T-helper 17 cell (primary cell): ENCODE measurements at regions not wholly inside any gene's neighbourhood (a gene's known extent, or its start where the extent isn't known, plus 50 kb on each side); places are given as distances from the start of the nearest gene placed in this dataset.
"Not testable (repeated sequence)": the region's sequence is repeated elsewhere in the genome, so short reads cannot be mapped to it uniquely, and the experiment has no call there.

ENCODE experiments used
- ATAC-seq: fragments of 150-1000 bp; cut with Tn5 transposase; 2 replicates; pipeline ENCODE4 v1.10.0; 2021; ENCODE audit warnings: mild to moderate bottlenecking, moderate library complexity
- DNase-seq, 3 donors: peaks; one replicate each; pipeline versions ENCODE4 v3.0.0 to v3.0.0-alpha.2; 2020 to 2021
- H3K9me3 ChIP-seq: one replicate; pipeline ENCODE4 v1.7.0; 2013; ENCODE audit warnings: low read length, mild to moderate bottlenecking; ENCODE audit not compliant: control insufficient read depth, poor library complexity, severe bottlenecking
- H3K27ac Mint-ChIP-seq: one replicate; pipeline ENCODE4 v1.8.0; 2022; ENCODE audit warnings: mild to moderate bottlenecking, moderate library complexity, mixed read lengths
- H3K27me3 Mint-ChIP-seq: one replicate; pipeline ENCODE4 v1.8.0; 2022; ENCODE audit warnings: mixed read lengths
- H3K36me3 Mint-ChIP-seq: one replicate; pipeline ENCODE4 v1.8.0; 2022; ENCODE audit warnings: low read depth, mixed read lengths
- H3K4me1 Mint-ChIP-seq: one replicate; pipeline ENCODE4 v1.8.0; 2022; ENCODE audit warnings: mild to moderate bottlenecking, mixed read lengths
- H3K4me3 Mint-ChIP-seq: one replicate; pipeline ENCODE4 v1.8.0; 2022; ENCODE audit warnings: mild to moderate bottlenecking, moderate library complexity, mixed read lengths

DNA sequence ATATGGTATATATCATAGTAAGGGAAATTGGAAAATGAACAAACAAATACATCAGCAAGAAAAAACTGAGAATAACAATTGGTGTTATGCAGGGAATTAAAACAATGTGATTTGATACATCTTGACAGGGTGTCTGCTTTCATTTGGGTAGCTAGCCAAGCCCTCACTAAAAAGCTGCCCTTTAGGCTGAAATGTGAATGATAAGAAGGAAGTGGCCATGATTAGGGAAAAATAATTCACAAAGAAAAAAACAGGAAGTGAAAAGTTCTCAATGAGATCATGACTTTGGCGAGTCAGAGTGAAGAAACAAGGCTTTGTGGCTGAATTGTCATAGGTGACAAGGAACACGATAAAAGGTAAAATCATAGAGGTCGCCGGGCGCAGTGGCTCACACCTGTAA lies 675.8 kb upstream of the SLIT2 start:
- Mint-ChIP-seq H3K27me3 (no peaks in the 10 kb centered on the region), H3K36me3 (no peaks in the 10 kb centered on the region), H3K4me1 (no peaks in the 10 kb centered on the region)

DNA sequence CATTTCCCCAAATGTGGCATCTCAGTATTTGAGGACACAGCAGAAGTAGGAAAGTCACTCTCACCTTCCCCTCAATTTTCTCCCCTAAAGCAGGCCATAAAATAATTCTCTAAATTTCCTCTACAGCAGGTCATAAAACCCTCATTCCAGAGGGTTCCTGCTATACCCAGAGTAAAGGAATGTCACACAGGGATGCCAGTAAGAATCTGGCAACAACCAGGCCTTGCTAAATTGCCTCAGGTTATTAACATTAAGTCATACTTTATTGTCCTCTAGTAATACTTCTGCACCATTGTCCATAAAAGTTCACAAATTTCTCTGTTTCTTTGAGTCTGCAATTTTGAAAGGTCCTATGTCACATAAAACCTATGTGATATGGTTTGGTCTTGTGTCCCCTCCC lies 685.7 kb upstream of the SLIT2 start:
- no peaks in the 10 kb centered on the region for H3K27me3 Mint-ChIP-seq
- H3K4me3 Mint-ChIP-seq = no peak overlapping the region
- H3K9me3 ChIP-seq = no peaks in the 10 kb centered on the region
- no peaks in the 10 kb centered on the region for H3K36me3 Mint-ChIP-seq
- DNase-seq (no peak), ATAC-seq (no peak)
- H3K27ac Mint-ChIP-seq = no peak overlapping the region
- no peaks in the 10 kb centered on the region for H3K4me1 Mint-ChIP-seq

More for the DNA sequence above, 675.8 kb upstream of the SLIT2 start:
- no peak overlapping the region for H3K4me3 Mint-ChIP-seq
- no peaks in the 10 kb centered on the region for H3K9me3 ChIP-seq
- H3K27ac Mint-ChIP-seq = no peak overlapping the region
- ATAC-seq (no peak), DNase-seq (no peak)

DNA sequence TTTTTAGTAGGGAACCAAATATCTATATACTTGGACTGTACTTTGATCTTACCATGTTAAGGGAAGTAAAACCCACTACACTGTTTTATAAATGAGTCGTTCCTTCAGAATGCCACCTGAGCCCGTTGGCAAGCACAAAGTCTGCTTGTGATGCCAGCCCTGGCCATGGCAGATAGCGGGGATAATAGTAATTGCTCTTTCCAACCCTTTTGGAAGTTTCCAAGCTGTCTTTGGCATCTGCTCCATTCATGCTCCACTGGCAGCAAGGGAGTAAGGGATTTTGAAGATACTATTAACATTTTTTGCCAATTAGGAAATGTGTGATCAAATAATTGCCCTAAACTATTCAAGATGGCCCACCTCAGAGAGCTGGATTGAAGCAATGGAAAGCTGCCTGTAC lies 689.2 kb upstream of the SLIT2 start:
- no peak overlapping the region for H3K27ac Mint-ChIP-seq
- H3K4me3 Mint-ChIP-seq = no peak overlapping the region
- DNase-seq = no peak
- H3K27me3 Mint-ChIP-seq = no peaks in the 10 kb centered on the region
- no peaks in the 10 kb centered on the region for H3K4me1 Mint-ChIP-seq
- H3K36me3 Mint-ChIP-seq = no peaks in the 10 kb centered on the region
- H3K9me3 ChIP-seq = no peaks in the 10 kb centered on the region
- ATAC-seq = no peak

DNA sequence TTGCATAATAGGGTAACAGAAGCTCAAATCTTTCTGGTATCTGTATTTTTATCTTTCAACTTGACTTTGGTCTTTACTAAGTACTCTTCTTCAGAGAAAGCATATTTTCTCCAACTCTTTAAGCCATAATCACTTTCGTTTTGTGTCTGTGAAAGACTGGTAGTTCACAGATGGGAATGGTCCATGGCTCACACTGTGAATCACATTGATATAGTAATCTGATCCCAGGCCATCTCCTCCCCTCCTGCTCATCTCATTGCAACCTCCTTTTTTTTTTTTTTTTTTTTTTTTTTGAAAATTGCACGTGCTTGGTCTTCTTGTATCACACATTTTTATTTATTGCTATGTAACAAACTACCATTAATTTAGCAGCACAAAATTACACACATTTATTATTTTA lies 694.5 kb upstream of the SLIT2 start:
- H3K4me1 Mint-ChIP-seq = no peaks in the 10 kb centered on the region
- no peak for ATAC-seq
- no peak overlapping the region for H3K27ac Mint-ChIP-seq

DNA sequence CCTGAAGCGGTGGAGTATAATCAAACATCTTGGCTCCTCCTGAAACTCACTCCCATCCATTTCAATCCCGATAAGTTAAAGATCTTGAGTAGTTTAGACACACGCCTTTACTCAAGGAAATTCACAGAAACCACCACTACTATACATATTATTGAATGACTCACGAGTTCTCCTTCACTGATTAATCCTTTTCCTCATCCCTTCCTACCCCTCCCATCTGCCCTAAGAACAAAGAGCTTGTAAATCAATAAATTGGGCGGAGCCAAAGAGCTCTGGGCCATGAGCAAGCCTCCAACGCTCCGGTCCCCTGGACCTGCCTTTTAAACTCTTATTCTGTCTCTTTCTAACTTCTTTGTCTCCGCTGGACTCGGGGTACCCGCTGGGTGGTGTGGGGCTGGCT lies 695.4 kb upstream of the SLIT2 start:
- H3K27ac Mint-ChIP-seq, DNase-seq, H3K27me3 Mint-ChIP-seq, H3K36me3 Mint-ChIP-seq, H3K9me3 ChIP-seq, H3K4me1 Mint-ChIP-seq, ATAC-seq, H3K4me3 Mint-ChIP-seq: not testable (repeated sequence)

More for the DNA sequence above, 694.5 kb upstream of the SLIT2 start:
- no peak for DNase-seq
- no peak overlapping the region for H3K4me3 Mint-ChIP-seq
- no peaks in the 10 kb centered on the region for H3K9me3 ChIP-seq
- no peaks in the 10 kb centered on the region for H3K27me3 Mint-ChIP-seq
- H3K36me3 Mint-ChIP-seq = no peaks in the 10 kb centered on the region

DNA sequence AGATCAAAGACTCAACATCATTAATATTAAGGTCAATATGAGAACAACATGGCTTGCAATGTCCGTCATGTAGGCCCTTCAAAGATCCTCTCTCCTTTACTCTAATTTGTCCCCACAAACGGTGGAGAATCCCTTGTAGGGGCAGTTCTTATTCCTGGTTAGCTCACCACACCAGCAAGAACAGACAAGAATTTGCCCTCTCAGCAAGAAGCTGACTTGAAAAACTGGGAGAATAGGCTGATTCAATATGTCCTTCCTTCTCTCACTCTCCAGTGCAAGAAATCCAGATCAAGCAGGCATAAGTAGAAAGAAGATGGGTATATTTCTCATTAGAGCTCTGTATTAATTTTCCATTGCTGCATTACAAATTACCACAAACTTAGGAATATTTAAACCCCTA lies 704.2 kb upstream of the SLIT2 start:
- DNase-seq = no peak
- no peak overlapping the region for H3K4me3 Mint-ChIP-seq
- no peak for ATAC-seq
- no peaks in the 10 kb centered on the region for H3K36me3 Mint-ChIP-seq
- no peaks in the 10 kb centered on the region for H3K9me3 ChIP-seq
- H3K4me1 Mint-ChIP-seq = no peaks in the 10 kb centered on the region
- no peaks in the 10 kb centered on the region for H3K27me3 Mint-ChIP-seq
- H3K27ac Mint-ChIP-seq = no peak overlapping the region

DNA sequence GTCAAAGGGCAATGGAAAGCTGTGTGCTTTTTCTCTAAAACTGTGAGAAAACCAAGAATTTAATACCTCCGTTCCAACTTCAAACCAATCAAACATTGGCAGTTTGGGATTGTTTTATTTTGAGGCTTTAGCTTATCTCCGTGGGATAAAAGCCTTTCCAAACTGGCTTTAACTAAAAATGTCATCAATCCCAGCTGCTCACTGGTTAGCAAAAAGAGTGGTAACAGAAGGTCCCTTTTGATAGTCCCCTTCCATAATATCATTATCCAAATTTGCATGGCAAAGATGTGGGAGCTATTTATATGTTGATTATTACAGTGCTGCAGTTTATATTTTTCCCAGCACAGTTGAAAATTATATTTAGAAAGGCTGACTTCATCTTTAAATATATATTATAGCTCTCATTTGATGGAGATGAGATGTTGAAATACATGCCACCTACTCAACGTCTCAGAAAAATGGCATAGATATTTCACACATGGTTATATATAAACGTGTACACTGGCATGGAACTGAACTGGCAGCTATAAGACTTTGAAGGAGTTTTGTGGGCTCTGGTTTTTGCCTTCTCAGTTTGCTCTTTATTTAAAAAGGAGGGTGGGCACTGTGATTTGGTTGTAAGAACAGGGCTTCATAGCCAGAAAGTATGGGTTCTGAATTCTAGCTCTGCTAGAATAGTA lies 707.1 kb upstream of the SLIT2 start:
- ATAC-seq = no peak
- Mint-ChIP-seq H3K4me1 (no peaks in the 10 kb centered on the region), H3K4me3 (no peak overlapping the region)

DNA sequence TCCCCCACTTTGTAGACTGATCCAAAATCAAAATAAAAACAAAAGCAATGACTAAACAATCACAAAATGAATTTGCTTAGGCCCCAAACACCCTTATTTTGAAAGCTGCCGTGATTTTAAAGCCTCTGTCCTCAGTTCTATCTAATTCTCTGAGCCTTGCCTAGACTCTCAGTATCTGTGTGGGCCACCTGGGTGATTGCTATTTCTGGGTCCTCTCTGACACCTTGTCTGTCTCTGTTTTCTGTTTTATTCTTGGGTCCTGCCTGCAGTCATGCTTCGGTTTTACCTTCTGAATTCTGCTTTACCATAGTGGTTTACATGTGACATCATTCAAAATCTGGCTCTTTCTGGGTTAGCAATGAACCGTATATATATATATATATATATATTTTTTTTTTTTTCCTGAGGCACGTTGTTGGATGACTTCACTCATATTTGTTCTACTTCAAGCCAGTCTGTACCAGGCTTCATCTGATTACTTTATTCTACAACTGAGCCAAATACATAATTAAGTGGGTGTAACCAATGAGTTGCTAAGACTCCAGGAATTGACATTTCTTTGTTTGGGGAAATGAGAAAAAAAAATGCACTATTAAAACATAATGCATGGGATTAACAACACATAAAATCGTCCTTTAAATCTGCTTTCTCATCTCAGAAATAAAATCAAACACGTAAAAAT lies 710.7 kb upstream of the SLIT2 start:
- H3K9me3 ChIP-seq = no peaks in the 10 kb centered on the region
- H3K27me3 Mint-ChIP-seq = no peaks in the 10 kb centered on the region
- H3K27ac Mint-ChIP-seq = no peak overlapping the region
- H3K4me1 Mint-ChIP-seq = no peaks in the 10 kb centered on the region
- no peak for DNase-seq
- ATAC-seq = no peak
- H3K36me3 Mint-ChIP-seq = no peaks in the 10 kb centered on the region
- no peak overlapping the region for H3K4me3 Mint-ChIP-seq

More for the DNA sequence above, 707.1 kb upstream of the SLIT2 start:
- Mint-ChIP-seq H3K27ac (no peak overlapping the region), H3K36me3 (no peaks in the 10 kb centered on the region), H3K27me3 (no peaks in the 10 kb centered on the region)
- no peaks in the 10 kb centered on the region for H3K9me3 ChIP-seq
- no peak for DNase-seq

DNA sequence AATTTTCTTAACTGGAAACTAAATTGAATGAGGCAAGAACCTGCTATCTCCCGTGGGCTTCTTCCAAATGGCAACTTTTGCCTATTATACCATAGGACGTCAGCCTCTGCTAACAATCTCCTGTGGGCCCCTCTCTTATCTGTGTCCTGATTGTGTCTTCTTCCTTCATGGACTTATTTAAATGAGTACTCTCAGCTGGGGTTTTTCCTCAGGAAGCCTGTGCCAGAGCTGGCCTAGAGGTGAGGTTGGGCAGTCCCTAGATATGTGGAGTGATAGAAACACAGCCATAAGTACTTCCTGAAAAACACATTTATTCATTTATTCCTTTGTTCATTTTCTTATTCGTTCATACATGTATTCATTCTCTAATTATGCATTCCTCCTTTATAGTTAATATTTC lies 712.5 kb upstream of the SLIT2 start:
- Mint-ChIP-seq H3K27ac (no peak overlapping the region), H3K4me3 (no peak overlapping the region), H3K4me1 (no peaks in the 10 kb centered on the region), H3K27me3 (no peaks in the 10 kb centered on the region), H3K36me3 (no peaks in the 10 kb centered on the region)
- no peak for DNase-seq
- ATAC-seq = no peak
- H3K9me3 ChIP-seq = no peaks in the 10 kb centered on the region

DNA sequence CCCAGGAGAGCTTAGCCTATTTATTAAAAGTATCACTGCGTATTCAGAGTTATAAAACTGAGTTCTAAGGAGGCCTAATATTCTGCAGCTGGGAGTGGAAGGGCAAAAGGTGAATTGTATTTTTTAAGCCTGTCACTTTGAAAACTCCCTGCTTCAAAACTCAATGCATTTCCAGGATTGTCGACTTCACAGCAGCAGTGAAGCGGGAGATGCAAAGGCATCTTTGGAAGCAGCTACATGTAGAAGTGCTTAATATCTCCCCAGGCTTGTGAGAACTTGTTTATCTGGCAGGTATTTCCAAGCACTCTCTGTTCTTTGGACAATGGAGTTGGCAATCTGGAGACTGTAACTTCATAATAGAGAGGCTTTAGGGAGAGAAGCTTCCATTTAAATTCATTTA lies 717.5 kb upstream of the SLIT2 start:
- H3K27me3 Mint-ChIP-seq = no peaks in the 10 kb centered on the region
- H3K9me3 ChIP-seq = no peaks in the 10 kb centered on the region
- H3K4me3 Mint-ChIP-seq = no peak overlapping the region
- H3K4me1 Mint-ChIP-seq = no peaks in the 10 kb centered on the region
- no peak overlapping the region for H3K27ac Mint-ChIP-seq
- no peak for ATAC-seq
- DNase-seq = no peak
- H3K36me3 Mint-ChIP-seq = no peaks in the 10 kb centered on the region

DNA sequence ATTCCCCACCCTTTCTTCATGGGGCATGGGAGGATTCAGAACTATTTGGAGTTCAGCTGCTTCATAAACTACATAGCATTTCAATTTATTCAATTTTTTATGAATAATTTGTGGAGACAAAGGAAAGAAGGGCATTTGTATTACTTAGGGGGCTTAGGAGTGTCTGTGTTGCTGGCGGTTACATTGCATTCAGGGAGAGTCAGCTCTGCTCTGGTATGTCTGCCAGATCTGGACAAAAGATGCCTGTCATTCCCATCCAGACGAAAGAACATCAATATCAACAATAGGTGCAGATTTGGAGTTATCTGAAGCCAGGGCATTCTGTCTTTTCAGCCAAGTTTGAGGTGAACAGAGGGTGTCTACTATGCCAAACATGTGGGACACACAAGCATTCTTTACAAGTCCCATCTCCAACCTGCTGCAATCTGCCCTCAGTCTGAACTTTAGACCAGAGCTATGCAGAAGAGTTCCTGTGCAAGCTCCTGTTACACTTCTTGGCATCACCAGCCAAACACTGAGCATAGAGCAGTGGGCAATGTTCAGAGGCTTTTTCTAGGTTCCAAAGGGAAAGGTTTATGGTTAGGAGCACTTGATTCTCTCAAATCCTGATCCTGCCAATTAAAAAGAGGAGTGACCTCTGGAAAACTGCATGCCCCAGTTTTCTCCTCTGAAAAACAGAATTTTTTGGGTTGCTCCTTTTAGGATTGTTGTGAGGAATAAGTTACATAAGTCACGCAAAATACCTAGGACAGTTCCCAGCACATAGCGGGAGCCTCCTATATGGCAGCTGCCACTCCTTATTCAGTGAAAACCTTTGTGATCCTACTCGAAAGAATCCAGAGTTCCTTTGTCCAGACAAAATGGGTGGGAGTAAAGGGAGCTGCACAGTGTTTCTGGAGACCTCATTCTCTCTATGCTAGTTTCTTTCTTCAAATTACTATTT lies 719.5 kb upstream of the SLIT2 start:
- H3K36me3 Mint-ChIP-seq = no peaks in the 10 kb centered on the region
- H3K27me3 Mint-ChIP-seq = no peaks in the 10 kb centered on the region
- ATAC-seq = no peak
- H3K4me1 Mint-ChIP-seq = no peaks in the 10 kb centered on the region
- H3K9me3 ChIP-seq = no peaks in the 10 kb centered on the region
- H3K27ac Mint-ChIP-seq = no peak overlapping the region
- no peak for DNase-seq
- no peak overlapping the region for H3K4me3 Mint-ChIP-seq

DNA sequence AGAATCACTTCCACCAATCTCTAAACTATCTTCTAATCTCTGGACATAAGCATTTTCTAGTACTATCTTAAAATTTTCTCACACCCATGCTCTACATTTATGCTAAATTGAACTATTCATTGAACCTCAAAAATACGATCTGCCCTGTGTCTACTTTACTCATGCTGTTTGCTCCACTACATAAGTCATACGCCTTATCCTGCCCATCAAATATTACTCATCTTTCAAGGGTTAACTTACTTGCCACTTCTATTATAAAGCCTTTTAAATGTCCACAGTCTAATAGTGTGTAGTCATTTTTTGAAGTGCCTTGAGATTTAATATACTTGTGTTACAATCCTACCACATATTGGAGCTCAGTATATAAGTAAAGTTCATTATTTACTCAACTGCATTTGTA lies 727.7 kb upstream of the SLIT2 start:
- Mint-ChIP-seq H3K4me1 (no peaks in the 10 kb centered on the region), H3K27me3 (no peaks in the 10 kb centered on the region), H3K27ac (no peak overlapping the region), H3K36me3 (no peaks in the 10 kb centered on the region), H3K4me3 (no peak overlapping the region)
- DNase-seq = no peak
- ATAC-seq = no peak
- no peaks in the 10 kb centered on the region for H3K9me3 ChIP-seq

DNA sequence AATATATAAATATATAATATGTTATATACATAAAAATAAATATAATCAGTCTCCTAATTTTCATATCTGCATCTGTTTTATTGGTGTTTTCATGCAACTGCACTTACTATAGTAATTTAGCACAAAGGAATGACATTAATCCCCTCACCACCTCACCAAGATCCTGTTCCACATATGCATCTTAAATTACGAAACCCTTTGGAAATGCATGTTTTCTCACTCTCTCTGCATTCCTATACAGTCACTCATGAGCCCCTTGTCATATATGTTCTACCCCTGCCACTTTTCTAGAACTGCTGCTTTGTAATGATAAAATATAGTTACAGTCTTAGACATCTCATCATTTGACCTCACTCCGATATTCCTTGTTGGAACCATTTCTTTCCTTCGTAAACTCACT lies 728.7 kb upstream of the SLIT2 start:
- Mint-ChIP-seq H3K4me1 (no peaks in the 10 kb centered on the region), H3K4me3 (no peak overlapping the region), H3K27ac (no peak overlapping the region), H3K27me3 (no peaks in the 10 kb centered on the region), H3K36me3 (no peaks in the 10 kb centered on the region)
- DNase-seq (no peak), ATAC-seq (no peak)
- H3K9me3 ChIP-seq = no peaks in the 10 kb centered on the region
